Aorta (tissue), 5 donors: ENCODE measurements at regions not wholly inside any gene's neighbourhood (a gene's known extent, or its start where the extent isn't known, plus 50 kb on each side); places are given as distances from the start of the nearest gene placed in this dataset.

Experiments
- ATAC-seq: fragments of 200-7000 bp; cut with Tn5 transposase; one replicate; pipeline ENCODE4 v1.9.1; 2022; ENCODE audit warnings: moderate library complexity; ENCODE audit not compliant: low FRiP score
- DNase-seq, 2 donors: peaks; one replicate each; pipeline ENCODE4 v3.0.0-alpha.2; 2020
- H3K27ac ChIP-seq, 2 donors: one replicate each; pipeline ENCODE4 v1.5.1; 2013; ENCODE audit warnings: low read length in 2 of 2, mild to moderate bottlenecking in 2 of 2, moderate library complexity in 2 of 2, control low read depth in 1 of 2, inconsistent platforms in 1 of 2, low read depth in 1 of 2
- H3K27me3 ChIP-seq, 2 donors: one replicate each; pipeline ENCODE4 v1.6.1; 2013; ENCODE audit warnings: control low read depth in 1 of 2, low read length in 1 of 2, mild to moderate bottlenecking in 1 of 2, moderate library complexity in 1 of 2; ENCODE audit not compliant: insufficient read depth in 2 of 2, control insufficient read depth in 1 of 2
- H3K36me3 ChIP-seq, 2 donors: one replicate each; pipeline ENCODE4 v1.6.1; 2013; ENCODE audit warnings: control low read depth in 1 of 2, low read length in 1 of 2, mild to moderate bottlenecking in 1 of 2; ENCODE audit not compliant: insufficient read depth in 2 of 2, control insufficient read depth in 1 of 2
- H3K4me1 ChIP-seq, 2 donors: one replicate each; pipeline ENCODE4 v1.6.1; 2013; ENCODE audit warnings: low read length in 2 of 2, control low read depth in 1 of 2, mild to moderate bottlenecking in 1 of 2, moderate library complexity in 1 of 2; ENCODE audit not compliant: insufficient read depth in 2 of 2, control insufficient read depth in 1 of 2
- H3K4me3 ChIP-seq, 2 donors: one replicate each; pipeline ENCODE4 v1.5.1; 2013; ENCODE audit warnings: low read length in 2 of 2, control low read depth in 1 of 2, mild to moderate bottlenecking in 1 of 2
- H3K9me3 ChIP-seq: one replicate; pipeline ENCODE4 v1.6.1; 2013; ENCODE audit warnings: mild to moderate bottlenecking, low read length; ENCODE audit not compliant: control insufficient read depth
- WGBS, 2 donors: extraction: QIAGEN DNeasy Blood & Tissue Kit; methylation state at CpG; one replicate each; pipeline ENCODE4 v1.1.7; 2013; 5-methylcytosine and 5-hydroxymethylcytosine counted together
- intact Hi-C, 2 donors: fragments of 100-400 bp; cut with DNase I; formaldehyde crosslinking; loops; one replicate each; pipeline versions ENCODE4 v1.14.2 to v1.15.0; 2022
- donor health status: healthy with polysubstance abuse.
- donor health status: Bipolar disorder and iron deficiency.
- donor health status: DM: no; HTN: no; CAD: no.
- donor health status: DM: no; HTN: no; CAD: no.
- donor health status: DM: yes; HTN: yes; CAD: no.

DNA sequence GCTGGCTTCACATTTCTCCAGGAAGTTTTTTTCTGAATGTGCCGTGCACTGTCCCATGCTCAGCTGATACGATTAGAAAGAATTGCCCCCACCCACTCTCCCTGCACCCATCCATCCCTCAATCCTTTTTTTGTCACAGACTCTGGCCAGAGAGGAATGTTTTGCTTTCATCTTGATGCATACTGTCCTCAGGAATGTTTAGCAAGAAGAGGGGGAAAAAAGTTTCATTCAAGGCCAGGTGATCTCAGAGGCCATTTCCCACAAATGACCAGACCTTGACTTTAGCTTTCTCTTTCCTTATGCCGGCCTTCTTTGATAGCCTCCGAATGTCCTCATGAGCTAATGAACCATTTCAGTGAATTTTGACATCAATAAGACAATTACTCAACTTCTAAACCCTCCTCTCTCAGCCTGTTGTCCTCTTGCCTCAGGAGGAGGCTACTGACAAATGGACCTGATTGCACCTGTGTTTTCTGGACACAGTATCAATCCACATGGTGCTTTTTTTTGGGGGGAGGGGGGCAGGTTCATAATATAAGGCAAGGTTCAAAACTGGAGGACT is 105.0 kb upstream of the KLF6 start:
- no peak for DNase-seq
- H3K4me3 ChIP-seq, result no peak overlapping the region
- no peaks in the 10 kb centered on the region for H3K36me3 ChIP-seq
- H3K4me1 ChIP-seq, result peaks cover 3 to 5% of the 10 kb centered on the region in 2 donors
- no peak for ATAC-seq
- H3K9me3 ChIP-seq, result no peaks in the 10 kb centered on the region
- H3K27ac ChIP-seq, result no peak overlapping the region
- WGBS, 2 donors, result 37 to 43% methylated on average over 4 of the region's 4 CpGs
- intact Hi-C loops, result loop anchor here (5.0 kb wide), 5 partner anchors 37 to 352 kb away; no protein-coding TSS in a partner anchor
- H3K27me3 ChIP-seq, result no peaks in the 10 kb centered on the region

DNA sequence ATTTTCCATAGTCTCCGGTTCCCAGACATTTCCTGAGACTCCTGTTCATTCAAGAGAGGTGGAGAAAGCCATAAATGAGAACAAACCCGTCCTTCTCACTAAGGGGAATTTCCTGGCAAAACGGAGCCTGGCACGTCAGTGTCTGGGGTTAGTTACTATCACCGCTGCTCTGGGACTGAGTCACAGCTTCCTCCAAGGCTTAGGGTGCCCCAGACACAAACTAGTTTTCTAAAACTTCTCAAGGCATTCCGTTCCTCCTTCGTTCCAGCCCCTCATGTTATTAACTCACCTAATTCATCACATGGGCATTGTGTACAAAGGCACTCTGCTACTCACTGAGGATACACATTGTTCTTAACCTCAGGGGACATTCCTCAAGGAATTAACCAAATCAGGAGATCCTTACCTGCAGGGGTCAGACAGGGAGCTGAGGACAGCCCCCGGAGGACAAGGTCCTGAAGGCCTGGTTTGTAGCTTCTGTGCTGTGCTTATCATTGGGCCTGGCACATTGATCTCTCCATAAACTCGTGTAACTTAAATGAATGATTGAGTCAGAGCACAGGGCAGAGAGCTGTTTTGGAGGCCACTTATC is 103.0 kb upstream of the KLF6 start:
- peak; percentile 52 for ATAC-seq
- 4% methylated on average over 9 of the region's 9 CpGs for WGBS, 2 donors
- Histone ChIP-seq H3K9me3 (no peaks in the 10 kb centered on the region), H3K4me1 (peaks cover 3 to 5% of the 10 kb centered on the region in 2 donors), H3K36me3 (no peaks in the 10 kb centered on the region), H3K4me3 (no peak overlapping the region), H3K27ac (peak overlapping the region; percentile 92 to 100), H3K27me3 (no peaks in the 10 kb centered on the region)
- intact Hi-C loops, result loop anchor here (2.0 to 5.0 kb wide), 6 partner anchors 35 to 354 kb away; no protein-coding TSS in a partner anchor
- peak; percentile 87 to 90 for DNase-seq

DNA sequence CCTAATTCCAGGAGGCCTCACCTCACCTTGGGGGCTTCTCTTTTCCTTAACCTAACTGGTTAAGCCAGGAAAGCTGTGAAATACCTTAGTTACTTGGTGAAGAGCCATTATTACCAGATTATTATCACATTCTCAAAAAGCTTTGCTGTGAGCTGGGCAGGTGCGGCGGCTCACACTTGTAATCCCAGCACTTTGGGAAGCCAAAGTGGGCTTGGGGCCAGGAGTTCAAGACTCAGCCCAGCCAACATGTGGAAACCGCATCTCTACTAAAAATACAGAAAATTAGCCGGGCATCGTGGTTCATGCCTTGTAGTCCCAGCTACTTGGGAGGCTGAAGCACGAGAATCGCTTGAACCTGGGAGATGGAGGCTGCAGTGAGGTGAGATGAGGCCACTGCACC is 102.4 kb upstream of the KLF6 start:
- peak overlapping the region; percentile 87 to 100 for H3K27ac ChIP-seq
- intact Hi-C loops, result loop anchor here (2.0 to 5.0 kb wide), 6 partner anchors 35 to 355 kb away; no protein-coding TSS in a partner anchor
- H3K27me3 ChIP-seq, result no peaks in the 10 kb centered on the region
- H3K9me3 ChIP-seq, result no peaks in the 10 kb centered on the region
- peaks cover 3 to 5% of the 10 kb centered on the region in 2 donors for H3K4me1 ChIP-seq
- no peak overlapping the region for H3K4me3 ChIP-seq
- DNase-seq (no peak), ATAC-seq (no peak)
- WGBS, 2 donors, result 16 to 17% methylated on average over 7 of the region's 7 CpGs
- H3K36me3 ChIP-seq, result no peaks in the 10 kb centered on the region

DNA sequence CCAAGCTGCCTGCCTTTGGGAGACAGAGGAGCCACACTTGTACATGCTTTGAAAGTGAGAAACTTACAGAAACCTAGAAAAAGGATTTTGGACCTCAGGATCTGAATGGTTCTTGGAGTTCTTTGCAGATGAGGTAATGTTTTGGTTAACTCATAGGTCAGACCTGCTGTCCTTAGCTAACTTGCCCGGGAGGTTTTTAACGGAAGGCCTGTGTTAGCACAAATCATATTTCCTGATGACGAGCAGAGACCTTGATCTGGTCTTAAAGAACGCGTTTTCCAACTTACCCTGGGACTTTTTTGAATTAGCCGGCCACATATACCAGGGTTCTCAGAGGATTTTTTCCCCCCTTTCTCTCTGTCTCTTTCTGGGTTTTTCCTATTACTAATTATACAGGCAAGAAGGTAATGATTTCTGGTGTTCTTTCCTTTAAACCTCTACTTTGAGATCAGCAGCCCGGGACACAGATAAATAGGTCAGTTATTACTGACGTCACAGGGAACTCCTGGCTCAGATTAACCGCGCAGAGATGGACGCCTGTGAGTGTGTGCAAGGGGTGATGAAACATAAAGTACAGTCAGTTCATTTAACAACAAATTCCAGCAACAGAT is 101.7 kb upstream of the KLF6 start:
- intact Hi-C loops, result loop anchor here (2.0 to 5.0 kb wide), 6 partner anchors 34 to 356 kb away; no protein-coding TSS in a partner anchor
- H3K27ac ChIP-seq, result peak overlapping the region; percentile 87 to 100
- no peaks in the 10 kb centered on the region for H3K36me3 ChIP-seq
- 3 to 9% methylated on average over 11 of the region's 11 CpGs for WGBS, 2 donors
- H3K4me1 ChIP-seq, result peaks cover 3 to 5% of the 10 kb centered on the region in 2 donors
- ATAC-seq (peak; percentile 82), DNase-seq (no peak)
- no peaks in the 10 kb centered on the region for H3K27me3 ChIP-seq
- H3K9me3 ChIP-seq, result no peaks in the 10 kb centered on the region
- no peak overlapping the region for H3K4me3 ChIP-seq

DNA sequence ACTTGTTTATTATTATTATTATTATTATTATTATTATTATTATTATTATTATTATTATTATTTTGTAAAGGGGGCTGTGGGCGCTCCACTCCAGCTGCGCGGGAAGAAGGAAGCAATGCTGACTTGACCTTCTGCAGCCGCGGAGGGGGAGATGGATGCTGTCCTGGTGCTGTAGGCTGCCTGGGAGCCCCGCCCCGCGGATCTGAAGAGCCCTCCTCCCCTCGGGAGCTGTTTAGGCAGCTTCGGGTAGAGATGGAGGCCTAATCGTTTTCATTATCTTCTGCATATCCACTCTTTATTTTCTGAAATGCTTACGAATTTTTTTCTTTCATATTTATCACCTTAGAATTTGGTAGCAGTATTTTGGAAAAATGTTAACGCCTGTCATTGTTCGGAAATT is 101.2 kb upstream of the KLF6 start:
- DNase-seq, result peak; percentile 67 to 82
- Histone ChIP-seq H3K27ac (peak overlapping the region in 1 of 2 donors; percentile 100), H3K4me1 (peaks cover 3 to 5% of the 10 kb centered on the region in 2 donors), H3K36me3 (no peaks in the 10 kb centered on the region), H3K27me3 (no peaks in the 10 kb centered on the region), H3K4me3 (no peak overlapping the region), H3K9me3 (no peaks in the 10 kb centered on the region)
- 8 to 17% methylated on average over 14 of the region's 14 CpGs for WGBS, 2 donors
- peak; percentile 65 for ATAC-seq
- intact Hi-C loops, result loop anchor here (2.0 to 5.0 kb wide), 6 partner anchors 33 to 356 kb away; no protein-coding TSS in a partner anchor

DNA sequence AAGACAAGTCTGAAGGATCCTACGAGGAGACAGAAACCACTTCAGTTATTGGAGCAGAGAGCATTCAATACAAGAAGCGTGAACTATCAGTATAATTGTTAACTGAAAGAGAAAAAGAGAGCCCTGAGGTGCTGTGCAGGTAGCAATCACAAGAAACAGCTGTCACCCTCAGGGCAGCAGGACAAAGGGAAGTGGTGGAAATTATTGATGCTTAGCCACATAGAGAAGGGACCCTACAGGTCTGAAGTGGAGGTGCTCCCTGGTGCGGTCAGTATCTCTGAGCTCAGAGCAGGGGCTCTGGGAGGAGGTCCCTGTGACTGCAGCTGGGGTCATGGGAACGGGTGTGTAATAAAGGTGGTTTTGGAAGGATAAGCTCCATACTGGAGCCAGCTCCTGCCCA is 97.8 kb upstream of the KLF6 start:
- intact Hi-C loops, result no loop called here
- ATAC-seq (no peak), DNase-seq (no peak)
- Histone ChIP-seq H3K27ac (no peak overlapping the region), H3K27me3 (no peaks in the 10 kb centered on the region), H3K4me3 (no peak overlapping the region), H3K4me1 (peaks cover 0 to 5% of the 10 kb centered on the region in 2 donors), H3K9me3 (no peaks in the 10 kb centered on the region), H3K36me3 (no peaks in the 10 kb centered on the region)
- WGBS, 2 donors, result 98 to 100% methylated on average over 4 of the region's 4 CpGs

DNA sequence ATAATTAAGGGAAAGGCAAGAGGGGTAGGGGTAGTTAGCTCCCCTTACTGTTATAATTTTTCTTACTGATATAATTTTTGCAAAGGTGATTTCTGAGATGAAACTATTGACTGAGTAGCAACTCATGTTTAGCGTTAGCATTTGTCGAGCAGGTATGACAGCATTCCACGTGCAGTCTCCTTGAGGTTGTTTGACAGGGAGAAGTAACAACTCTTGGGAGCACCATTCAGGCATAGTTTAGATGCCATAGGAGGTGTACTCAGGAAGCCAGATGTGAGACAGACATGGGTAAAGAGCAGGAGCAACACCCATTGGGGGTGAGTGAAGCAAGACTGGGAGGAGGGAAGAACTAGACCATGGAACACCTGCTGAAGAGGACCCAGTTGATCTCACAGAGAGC is 96.6 kb upstream of the KLF6 start:
- 95% methylated on average over 3 of the region's 3 CpGs for WGBS, 2 donors
- no peak for ATAC-seq
- Histone ChIP-seq H3K4me1 (no peaks in the 10 kb centered on the region), H3K36me3 (no peaks in the 10 kb centered on the region), H3K27me3 (no peaks in the 10 kb centered on the region), H3K4me3 (no peak overlapping the region), H3K27ac (no peak overlapping the region), H3K9me3 (no peaks in the 10 kb centered on the region)
- no peak for DNase-seq
- intact Hi-C loops, result no loop called here

DNA sequence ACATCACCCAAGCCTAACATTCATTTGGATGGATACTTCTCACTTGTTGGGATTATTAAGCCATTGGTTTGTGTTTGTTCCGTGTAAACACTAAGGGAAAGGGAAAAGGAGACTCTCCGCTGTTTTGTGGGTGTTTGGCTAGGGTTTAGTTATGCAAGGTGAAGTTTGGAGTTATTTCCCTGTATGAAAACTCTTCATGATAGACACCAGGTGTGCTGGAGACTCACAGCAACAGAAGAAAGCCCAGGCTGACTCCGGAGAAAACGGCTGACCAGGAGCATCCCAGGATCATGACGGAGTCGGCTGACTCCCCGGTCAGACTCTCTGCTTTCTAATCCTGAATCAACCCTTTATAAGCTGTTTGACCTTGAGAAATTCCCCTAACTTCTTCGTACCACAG is 94.1 kb upstream of the KLF6 start:
- Histone ChIP-seq H3K36me3 (no peaks in the 10 kb centered on the region), H3K4me3 (no peak overlapping the region), H3K9me3 (no peaks in the 10 kb centered on the region), H3K27me3 (no peaks in the 10 kb centered on the region), H3K27ac (no peak overlapping the region), H3K4me1 (peaks cover 0 to 3% of the 10 kb centered on the region in 2 donors)
- 97% methylated on average over 8 of the region's 8 CpGs for WGBS, 2 donors
- DNase-seq, result no peak
- ATAC-seq, result no peak
- intact Hi-C loops, result no loop called here
